HG03378 (cell line): ENCODE measurements at regions not wholly inside any gene's neighbourhood (a gene's known extent, or its start where the extent isn't known, plus 50 kb on each side); places are given as distances from the start of the nearest gene placed in this dataset.

Source experiments
- ATAC-seq: cut with Tn5 transposase; IDR thresholded peaks from one replicate; pipeline ENCODE4 v1.9.1; 2021; ENCODE audit warnings: mild to moderate bottlenecking, moderate library complexity; ENCODE audit not compliant: unreplicated experiment

- no peak for ATAC-seq
Measured at GRCh38 chr3:105923140-105923539, 54.3 kb upstream of the CBLB start.

GRCh38 chr3:105927741-105928140 lies 58.9 kb upstream of the CBLB start:
- no peak for ATAC-seq

GRCh38 chr3:105930733-105931132 lies 61.9 kb upstream of the CBLB start:
- no peak for ATAC-seq

GRCh38 chr3:105931500-105931899 lies 62.7 kb upstream of the CBLB start:
- no peak for ATAC-seq

GRCh38 chr3:105933871-105934270 lies 65.1 kb upstream of the CBLB start:
- no peak for ATAC-seq

GRCh38 chr3:105938101-105938500 lies 69.3 kb upstream of the CBLB start:
- no peak for ATAC-seq

GRCh38 chr3:105938806-105939205 lies 70.0 kb upstream of the CBLB start:
- ATAC-seq: no peak

GRCh38 chr3:105944276-105944675 lies 75.5 kb upstream of the CBLB start:
- ATAC-seq: no peak

GRCh38 chr3:105944721-105945120 lies 75.9 kb upstream of the CBLB start:
- no peak for ATAC-seq

- no peak for ATAC-seq
Measured at GRCh38 chr3:105948101-105948500, 79.3 kb upstream of the CBLB start.

GRCh38 chr3:105950881-105951600 lies 82.2 kb upstream of the CBLB start:
- ATAC-seq: no peak

- ATAC-seq: no peak
Measured at GRCh38 chr3:105953831-105954230, 85.0 kb upstream of the CBLB start.

GRCh38 chr3:105956306-105956705 lies 87.5 kb upstream of the CBLB start:
- ATAC-seq: no peak

- no peak for ATAC-seq
Measured at GRCh38 chr3:105957722-105958121, 88.9 kb upstream of the CBLB start.

GRCh38 chr3:105958237-105959000 lies 89.6 kb upstream of the CBLB start:
- ATAC-seq: no peak

GRCh38 chr3:105959851-105960250 lies 91.0 kb upstream of the CBLB start:
- no peak for ATAC-seq

GRCh38 chr3:105960381-105960780 lies 91.6 kb upstream of the CBLB start:
- no peak for ATAC-seq

- ATAC-seq: no peak
Measured at GRCh38 chr3:105963161-105963560, 94.3 kb upstream of the CBLB start.

GRCh38 chr3:105965384-105965783 lies 96.6 kb upstream of the CBLB start:
- ATAC-seq: no peak

- ATAC-seq: no peak
Measured at GRCh38 chr3:105967117-105967516, 98.3 kb upstream of the CBLB start.

GRCh38 chr3:105970283-105970682 lies 101.5 kb upstream of the CBLB start:
- no peak for ATAC-seq

- no peak for ATAC-seq
Measured at GRCh38 chr3:105972069-105972468, 103.3 kb upstream of the CBLB start.
